Stimulated activated CD8-positive, alpha-beta memory T cell treated with anti-CD3 and anti-CD28 coated beads, Interleukin-7, amount 100 ng/mL, for 48 hours (primary cell): ENCODE measurements at regions not wholly inside any gene's neighbourhood (a gene's known extent, or its start where the extent isn't known, plus 50 kb on each side); places are given as distances from the start of the nearest gene placed in this dataset.
"Not testable (repeated sequence)": the region's sequence is repeated elsewhere in the genome, so short reads cannot be mapped to it uniquely, and the experiment has no call there.

Experiments
- DNase-seq, 2 donors: peaks; one replicate each; pipeline ENCODE4 v3.0.0-alpha.2; 2020; ENCODE audit warnings: low read depth in 1 of 2; ENCODE audit errors: extremely low read depth in 1 of 2

DNA sequence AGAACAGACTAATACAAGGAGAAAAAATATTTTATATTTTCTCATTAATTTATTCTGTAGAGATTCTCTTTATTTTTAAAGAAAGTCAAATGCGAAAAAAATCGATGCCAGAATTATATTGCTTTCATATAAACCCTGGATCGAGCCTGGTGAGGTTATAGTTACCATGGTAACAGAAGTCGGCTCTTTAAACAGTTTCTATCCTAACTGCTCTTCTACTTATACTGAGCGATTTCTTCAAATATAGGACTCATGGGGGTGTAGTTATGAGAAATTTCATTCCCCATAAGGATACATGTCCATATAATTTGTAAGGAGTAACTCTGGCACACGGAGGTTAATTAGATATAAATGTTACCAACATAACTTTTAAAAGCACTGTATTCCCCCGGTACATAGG is 973.5 kb upstream of the NCAM2 start:
- DNase-seq = no peak

GRCh38 chr21:20026543-20026942 is 971.7 kb upstream of the NCAM2 start:
- DNase-seq = no peak

DNA sequence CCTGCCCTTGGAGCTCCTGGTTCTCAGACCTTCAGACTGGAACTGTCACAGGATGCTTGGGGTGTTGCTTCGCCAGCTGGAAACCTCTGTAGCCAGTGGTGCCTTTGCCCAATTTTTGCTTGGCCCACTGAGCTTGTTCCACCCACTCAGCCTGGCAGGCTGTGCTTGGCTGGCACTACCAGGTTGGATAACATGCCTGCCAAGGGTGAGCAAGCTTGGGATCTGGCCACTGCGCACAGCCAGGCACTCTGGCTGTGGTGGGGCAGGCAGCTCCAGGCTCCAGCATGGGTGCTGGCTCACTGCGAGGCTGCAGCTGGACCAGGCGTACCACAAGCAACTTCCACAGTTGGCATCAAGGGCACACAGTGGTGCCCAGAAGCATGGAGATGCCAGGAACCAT is 967.8 kb upstream of the NCAM2 start:
- DNase-seq = no peak

DNA sequence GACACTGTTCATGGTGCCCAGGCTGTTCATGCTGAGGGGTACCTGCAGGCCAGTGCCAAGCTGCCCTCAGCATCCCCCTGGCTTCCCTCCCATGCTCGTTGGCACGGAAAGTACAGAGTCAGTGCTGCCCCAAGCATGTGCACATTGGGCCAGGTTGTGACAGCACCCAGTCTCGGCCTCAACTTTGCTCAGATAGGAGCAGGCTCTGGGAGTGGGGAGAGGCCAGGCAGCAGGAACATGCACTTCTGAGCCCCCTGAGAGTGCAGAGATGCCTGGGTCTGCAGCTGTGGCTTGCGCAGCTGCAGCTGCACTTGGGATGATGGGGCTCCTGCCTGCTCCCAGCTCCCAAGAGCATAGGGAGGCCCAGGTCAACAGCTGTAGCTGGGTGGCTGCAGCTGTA is 966.4 kb upstream of the NCAM2 start:
- DNase-seq = no peak

GRCh38 chr21:20040768-20041167 is 957.4 kb upstream of the NCAM2 start:
- DNase-seq = no peak

GRCh38 chr21:20045197-20045596 is 953.0 kb upstream of the NCAM2 start:
- DNase-seq = no peak

DNA sequence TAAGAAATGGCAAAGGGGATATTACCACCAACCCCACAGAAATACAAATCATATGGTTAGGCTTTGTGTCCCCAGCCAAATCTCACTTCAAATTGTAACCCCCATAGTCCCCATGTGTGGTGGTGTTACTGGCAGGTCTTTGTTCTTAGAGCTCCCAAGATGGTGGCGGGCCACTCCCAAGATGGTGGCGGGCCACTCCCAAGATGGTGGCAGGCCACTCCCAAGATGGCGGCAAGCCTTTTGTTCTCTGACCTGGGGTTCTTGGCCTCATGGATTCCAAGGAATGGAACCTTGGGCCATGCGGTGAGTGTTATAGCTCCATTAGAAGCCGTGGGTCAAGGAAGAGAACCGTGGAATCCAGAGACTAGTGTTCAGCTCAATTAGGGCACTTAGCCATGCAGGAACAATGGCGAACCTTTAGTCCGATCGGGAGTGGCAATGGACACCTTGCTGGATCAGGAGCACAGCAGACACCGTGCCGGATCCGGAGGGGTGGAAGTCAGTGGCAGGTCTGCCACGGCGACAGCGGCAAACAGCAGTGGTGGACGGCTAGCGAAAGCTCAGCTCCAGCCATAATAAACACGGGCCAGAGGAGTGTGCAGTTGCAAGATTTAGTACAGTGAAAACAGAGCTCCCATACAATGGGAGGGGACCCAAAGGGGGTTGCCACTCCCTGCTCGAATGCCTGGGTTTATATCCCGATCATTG is 949.9 kb upstream of the NCAM2 start:
- not testable (repeated sequence) for DNase-seq

- no peak for DNase-seq
Observed at GRCh38 chr21:20083336-20083735, 914.9 kb upstream of the NCAM2 start.

DNA sequence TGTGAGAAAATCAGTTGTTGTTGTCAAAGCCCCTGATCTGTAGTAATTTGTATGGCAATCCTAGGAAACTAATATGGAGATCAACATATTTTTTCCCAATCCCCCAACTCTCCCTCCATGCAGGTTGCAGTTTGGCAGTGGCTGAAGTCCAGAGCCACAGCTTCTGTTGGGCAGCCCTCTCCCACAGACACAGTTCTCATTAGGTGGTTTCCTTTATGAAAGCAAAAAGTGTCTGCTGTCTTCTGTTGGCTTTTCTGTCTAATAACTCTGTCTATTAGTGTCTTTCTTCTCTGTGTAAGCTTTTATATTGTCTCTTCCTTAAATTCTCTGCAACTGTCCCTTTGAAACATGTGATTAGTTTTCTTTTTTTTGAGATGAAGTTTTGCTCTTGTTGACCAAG is 914.3 kb upstream of the NCAM2 start:
- no peak for DNase-seq

DNA sequence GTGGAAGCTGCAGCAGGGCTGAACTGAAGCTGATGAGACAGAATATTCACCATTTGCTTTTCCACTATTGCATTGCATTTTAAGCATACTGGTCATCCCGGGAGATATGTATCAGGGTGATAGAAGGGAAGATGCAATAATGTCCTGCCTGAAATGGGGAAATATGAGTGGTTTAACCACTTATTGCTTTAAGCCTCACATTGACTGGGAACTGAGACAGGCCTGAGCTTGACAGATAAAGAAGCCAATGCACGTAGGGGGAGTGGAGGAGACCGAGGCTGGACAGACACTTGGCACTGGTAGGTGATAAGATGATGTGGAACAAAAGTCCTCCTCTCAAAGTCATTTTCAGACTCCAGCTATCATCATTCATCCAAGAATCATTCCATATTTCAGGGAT is 911.7 kb upstream of the NCAM2 start:
- no peak for DNase-seq

GRCh38 chr21:20106368-20106767 is 891.8 kb upstream of the NCAM2 start:
- no peak for DNase-seq

GRCh38 chr21:20108016-20108415 is 890.2 kb upstream of the NCAM2 start:
- no peak for DNase-seq

- DNase-seq = no peak
Observed at GRCh38 chr21:20108976-20109540, 889.2 kb upstream of the NCAM2 start.

- no peak for DNase-seq
Observed at GRCh38 chr21:20110368-20110767, 887.8 kb upstream of the NCAM2 start.

- DNase-seq = no peak
Observed at GRCh38 chr21:20151741-20152140, 846.5 kb upstream of the NCAM2 start.

- no peak for DNase-seq
Observed at GRCh38 chr21:20163167-20163566, 835.0 kb upstream of the NCAM2 start.

DNA sequence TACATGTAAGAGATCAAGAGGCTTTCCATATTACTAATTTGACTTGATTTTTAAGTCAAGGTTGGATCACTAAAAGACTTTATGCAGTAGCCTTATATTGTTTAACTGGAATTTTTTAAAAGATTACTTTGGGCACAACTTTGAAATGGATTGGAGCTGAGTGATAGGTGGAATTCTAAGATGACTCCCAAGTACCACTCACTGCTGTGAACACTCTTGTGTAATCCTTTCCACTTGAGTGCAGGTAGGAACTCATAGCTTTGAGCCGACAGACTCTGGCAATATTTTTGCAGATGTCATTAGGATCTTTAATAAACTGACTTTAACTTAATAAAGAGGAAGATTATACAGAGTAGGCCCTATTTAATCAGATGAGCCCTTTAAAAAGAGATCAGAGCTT is 831.1 kb upstream of the NCAM2 start:
- no peak for DNase-seq

GRCh38 chr21:20169812-20170576 is 828.2 kb upstream of the NCAM2 start:
- DNase-seq = no peak

GRCh38 chr21:20186186-20186585 is 812.0 kb upstream of the NCAM2 start:
- DNase-seq = no peak

DNA sequence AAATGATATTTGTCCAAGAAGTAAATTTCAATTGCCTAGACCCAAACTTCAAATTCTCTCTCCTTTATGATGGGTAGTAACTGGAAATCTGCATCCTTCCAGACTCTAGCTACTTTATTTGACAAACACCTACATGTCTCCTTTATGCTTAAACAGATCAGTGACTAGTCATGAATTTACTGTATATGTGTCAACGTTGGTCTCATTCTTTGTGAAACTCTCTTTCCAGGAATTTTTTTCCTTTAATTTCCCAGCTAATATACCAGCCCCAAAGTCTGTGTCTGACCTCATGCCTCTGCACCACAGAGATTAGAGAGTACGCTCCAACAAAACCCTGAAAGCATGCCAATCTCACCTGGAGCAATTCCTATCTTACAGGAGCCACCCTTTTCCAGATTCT is 811.2 kb upstream of the NCAM2 start:
- DNase-seq = no peak

- DNase-seq = not testable (repeated sequence)
Observed at GRCh38 chr21:20201323-20201722, 796.9 kb upstream of the NCAM2 start.

DNA sequence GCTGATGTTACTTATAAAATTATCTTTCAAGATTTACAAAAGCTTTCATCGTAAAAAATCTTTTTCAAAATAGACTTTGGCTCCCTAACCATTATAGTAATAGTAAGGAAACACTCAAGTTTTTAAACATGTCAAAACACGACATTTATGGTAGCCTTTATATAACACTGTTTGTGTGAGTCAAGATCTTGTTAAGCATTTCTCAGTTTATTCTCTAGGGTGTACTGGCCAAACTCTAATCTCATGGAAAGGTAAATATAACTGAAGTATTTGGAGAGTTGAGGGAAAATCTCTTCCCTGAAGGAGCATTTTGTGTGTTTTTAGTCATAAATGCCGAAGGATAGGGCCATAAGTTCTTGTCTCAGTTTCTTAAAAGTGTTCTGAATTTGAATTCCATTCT is 790.9 kb upstream of the NCAM2 start:
- DNase-seq = no peak
